Activated T-cell treated with anti-CD3 and anti-CD28 coated beads, Interleukin-2, amount 50 U/mL, for 4 hours (primary cell): ENCODE measurements at regions not wholly inside any gene's neighbourhood (a gene's known extent, or its start where the extent isn't known, plus 50 kb on each side); places are given as distances from the start of the nearest gene placed in this dataset.

Experiments used
- ATAC-seq, 2 donors: fragments of 200-7000 bp; cut with Tn5 transposase; one replicate each; pipeline ENCODE4 v1.10.0; 2021
- DNase-seq: peaks from one replicate; pipeline ENCODE4 v3.0.0-alpha.2; 2020
- H3K27me3 Mint-ChIP-seq: one replicate; pipeline ENCODE4 v1.8.0; 2021; ENCODE audit warnings: low read depth, mixed read lengths
- H3K36me3 Mint-ChIP-seq: one replicate; pipeline ENCODE4 v1.8.0; 2022; ENCODE audit warnings: mixed read lengths; ENCODE audit not compliant: insufficient read depth
- H3K4me1 Mint-ChIP-seq: one replicate; pipeline ENCODE4 v1.8.0; 2021; ENCODE audit warnings: low read depth, mixed read lengths
- H3K4me3 Mint-ChIP-seq: one replicate; pipeline ENCODE4 v1.8.0; 2021; ENCODE audit warnings: mild to moderate bottlenecking, moderate library complexity, mixed read lengths
- H3K9me3 Mint-ChIP-seq: one replicate; pipeline ENCODE4 v1.8.0; 2021; ENCODE audit warnings: mixed read lengths

DNA sequence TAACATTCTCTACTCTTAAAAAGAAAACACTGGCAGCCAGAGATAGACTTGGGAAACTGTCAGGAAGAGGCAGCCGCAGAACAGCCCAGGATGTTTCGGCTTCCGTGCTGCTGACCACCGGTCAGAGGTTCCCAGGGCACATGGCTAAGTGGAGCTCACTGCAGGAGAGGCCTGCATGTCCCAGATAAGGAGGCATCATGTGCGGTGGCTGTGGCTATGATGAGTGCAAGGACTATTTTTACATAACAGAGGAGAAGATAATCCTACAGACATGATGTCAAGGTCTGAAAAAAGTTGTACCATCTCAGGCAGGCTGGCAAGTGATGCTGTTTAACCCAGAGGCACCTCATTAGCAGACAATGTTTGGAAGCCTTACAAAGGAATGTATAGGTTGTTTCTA, 252.3 kb downstream of the CYRIA start:
- no peaks in the 10 kb centered on the region for H3K4me1 Mint-ChIP-seq
- no peak overlapping the region for H3K4me3 Mint-ChIP-seq
- H3K36me3 Mint-ChIP-seq = no peaks in the 10 kb centered on the region
- H3K9me3 Mint-ChIP-seq = peaks cover 5% of the 10 kb centered on the region
- H3K27me3 Mint-ChIP-seq = peaks cover 2% of the 10 kb centered on the region
- ATAC-seq = no peak
- no peak for DNase-seq

- Mint-ChIP-seq H3K27me3 (peaks cover 2% of the 10 kb centered on the region), H3K4me1 (no peaks in the 10 kb centered on the region), H3K9me3 (peaks cover 5% of the 10 kb centered on the region), H3K4me3 (no peak overlapping the region), H3K36me3 (no peaks in the 10 kb centered on the region)
- DNase-seq (no peak), ATAC-seq (no peak)
These were observed 253.2 kb downstream of the CYRIA start for GRCh38 chr2:16412321-16413030.

- Mint-ChIP-seq H3K9me3 (peaks cover 5% of the 10 kb centered on the region), H3K36me3 (no peaks in the 10 kb centered on the region), H3K4me1 (no peaks in the 10 kb centered on the region), H3K4me3 (no peak overlapping the region), H3K27me3 (peaks cover 2% of the 10 kb centered on the region)
- DNase-seq = no peak
- ATAC-seq = no peak
These were observed 253.8 kb downstream of the CYRIA start for GRCh38 chr2:16411788-16412187.

DNA sequence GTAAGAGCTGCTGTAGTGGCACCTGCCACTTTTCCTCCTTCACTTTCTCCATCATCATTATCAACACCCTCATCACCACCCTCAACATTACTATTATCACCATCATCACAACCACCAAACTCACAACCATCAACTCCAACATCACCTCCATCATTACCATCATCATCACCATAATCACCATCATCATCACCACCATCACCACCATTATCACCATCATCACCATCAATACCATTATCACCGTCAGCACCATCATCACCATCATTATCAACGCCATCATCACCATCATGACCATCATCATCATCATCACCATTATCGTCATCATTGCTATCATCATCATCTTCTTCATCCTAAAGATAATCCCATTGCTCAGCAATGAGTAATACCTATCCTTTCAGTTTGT, 255.8 kb downstream of the CYRIA start:
- H3K27me3 Mint-ChIP-seq = peaks cover 2% of the 10 kb centered on the region
- DNase-seq = no peak
- no peaks in the 10 kb centered on the region for H3K9me3 Mint-ChIP-seq
- no peaks in the 10 kb centered on the region for H3K4me1 Mint-ChIP-seq
- no peak for ATAC-seq
- H3K36me3 Mint-ChIP-seq = no peaks in the 10 kb centered on the region
- no peak overlapping the region for H3K4me3 Mint-ChIP-seq

DNA sequence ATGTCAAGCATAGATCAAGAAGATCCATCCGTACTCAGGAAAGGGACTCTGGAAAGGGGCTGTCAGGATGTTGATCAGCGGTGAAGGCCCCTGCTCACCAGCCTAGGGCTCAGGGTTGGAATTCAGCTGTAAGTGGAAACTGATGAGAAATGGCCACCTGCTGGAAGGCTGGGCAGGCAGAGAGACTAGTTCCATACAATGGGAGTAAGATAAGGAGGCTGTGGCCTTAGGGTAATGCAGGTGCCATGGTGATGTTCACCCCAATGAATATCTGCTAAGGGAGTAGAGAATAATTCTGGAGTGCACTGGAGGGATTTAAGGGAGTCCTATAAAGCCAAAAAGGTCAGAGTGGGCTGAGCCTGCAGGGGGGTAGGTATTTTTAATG, 256.6 kb downstream of the CYRIA start:
- no peaks in the 10 kb centered on the region for H3K9me3 Mint-ChIP-seq
- no peak for ATAC-seq
- H3K4me1 Mint-ChIP-seq = no peaks in the 10 kb centered on the region
- peaks cover 4% of the 10 kb centered on the region for H3K27me3 Mint-ChIP-seq
- H3K4me3 Mint-ChIP-seq = no peak overlapping the region
- DNase-seq = no peak
- no peaks in the 10 kb centered on the region for H3K36me3 Mint-ChIP-seq

GRCh38 chr2:16408331-16409005, 257.2 kb downstream of the CYRIA start:
- Mint-ChIP-seq H3K9me3 (no peaks in the 10 kb centered on the region), H3K27me3 (peaks cover 3% of the 10 kb centered on the region), H3K36me3 (no peaks in the 10 kb centered on the region), H3K4me3 (no peak overlapping the region), H3K4me1 (no peaks in the 10 kb centered on the region)
- no peak for DNase-seq
- no peak for ATAC-seq

DNA sequence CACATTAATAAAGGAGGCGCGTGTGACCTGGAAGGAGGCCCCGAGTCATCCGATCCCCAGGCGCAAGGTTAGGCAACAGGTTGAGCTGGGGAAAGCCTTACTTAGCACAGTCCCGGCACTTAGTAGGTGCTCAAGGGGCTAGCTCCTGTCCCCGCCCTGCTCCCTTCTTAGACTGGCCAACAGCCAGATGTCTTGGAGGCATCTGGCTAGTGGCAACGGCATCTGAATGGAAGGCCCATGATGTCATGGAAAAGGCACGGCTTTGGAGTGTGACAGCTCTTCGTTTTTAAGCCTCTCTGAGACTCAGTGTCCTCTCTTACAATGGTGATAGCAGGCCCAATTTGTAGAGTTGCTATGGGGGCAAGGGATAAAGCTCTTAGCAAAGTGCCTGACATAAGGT, 258.3 kb downstream of the CYRIA start:
- ATAC-seq (no peak), DNase-seq (no peak)
- H3K4me1 Mint-ChIP-seq = no peaks in the 10 kb centered on the region
- no peaks in the 10 kb centered on the region for H3K9me3 Mint-ChIP-seq
- no peaks in the 10 kb centered on the region for H3K36me3 Mint-ChIP-seq
- H3K27me3 Mint-ChIP-seq = peaks cover 2% of the 10 kb centered on the region
- H3K4me3 Mint-ChIP-seq = no peak overlapping the region

GRCh38 chr2:16406496-16407289, 258.9 kb downstream of the CYRIA start:
- Mint-ChIP-seq H3K27me3 (peaks cover 2% of the 10 kb centered on the region), H3K36me3 (no peaks in the 10 kb centered on the region), H3K4me3 (no peak overlapping the region), H3K9me3 (no peaks in the 10 kb centered on the region), H3K4me1 (no peaks in the 10 kb centered on the region)
- ATAC-seq = no peak
- DNase-seq = no peak

DNA sequence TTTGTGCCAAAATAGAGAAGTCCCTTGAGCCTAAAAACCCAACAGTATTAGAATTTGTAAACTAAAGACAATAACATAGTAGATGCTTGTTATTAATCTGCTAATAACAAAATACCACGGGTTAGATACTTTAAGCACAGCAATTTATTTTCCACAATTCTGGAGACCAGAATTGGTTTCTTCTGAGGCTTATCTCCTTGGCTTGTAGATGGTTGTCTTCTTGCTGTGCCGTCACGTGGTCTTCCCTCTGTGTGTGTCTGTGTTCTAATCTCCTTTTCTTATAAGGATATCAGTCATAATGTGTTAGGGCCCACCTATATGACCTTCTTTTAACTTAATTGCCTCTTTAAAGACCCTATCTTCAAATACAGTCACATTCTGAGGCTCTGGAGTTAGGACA, 260.1 kb downstream of the CYRIA start:
- ATAC-seq (no peak), DNase-seq (no peak)
- Mint-ChIP-seq H3K36me3 (no peaks in the 10 kb centered on the region), H3K27me3 (peaks cover 2% of the 10 kb centered on the region), H3K9me3 (no peaks in the 10 kb centered on the region), H3K4me3 (no peak overlapping the region), H3K4me1 (no peaks in the 10 kb centered on the region)

DNA sequence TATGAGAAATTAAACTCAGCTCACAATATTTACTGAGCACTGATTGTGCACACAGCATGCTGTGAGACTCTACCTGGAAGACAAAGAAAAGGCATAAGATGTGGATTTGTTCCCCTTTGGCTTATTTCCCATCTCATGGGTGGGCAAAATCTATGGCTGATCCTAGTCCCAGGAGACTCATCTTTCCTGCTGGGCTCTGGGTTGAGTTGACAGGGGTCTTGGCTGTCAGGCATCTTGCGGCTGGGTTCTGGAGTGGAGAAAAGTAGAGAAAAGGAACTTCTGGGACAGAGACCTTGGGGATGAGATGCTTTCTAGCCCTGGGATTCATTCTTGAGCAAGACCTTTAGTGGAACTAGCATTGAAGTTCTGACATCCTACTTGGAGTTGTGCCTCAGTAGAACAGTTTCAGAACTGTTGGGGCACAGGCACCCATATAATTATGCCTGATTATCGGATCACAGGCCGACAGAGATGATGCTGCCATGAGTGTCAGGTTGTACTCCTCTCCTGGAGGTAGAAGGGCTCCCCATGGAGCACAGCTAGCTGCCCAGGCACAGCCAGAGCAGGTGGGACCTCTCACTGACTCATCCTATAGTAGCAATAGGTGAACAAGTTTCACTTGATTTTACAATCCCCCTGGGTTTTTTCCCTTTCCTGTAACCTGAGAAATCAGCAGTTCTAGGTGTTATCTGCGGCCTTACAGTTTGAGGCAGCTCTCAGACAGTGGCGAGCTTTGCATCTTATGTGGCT, 260.9 kb downstream of the CYRIA start:
- H3K4me1 Mint-ChIP-seq = no peaks in the 10 kb centered on the region
- no peak for ATAC-seq
- H3K36me3 Mint-ChIP-seq = no peaks in the 10 kb centered on the region
- no peak overlapping the region for H3K4me3 Mint-ChIP-seq
- no peak for DNase-seq
- H3K27me3 Mint-ChIP-seq = peaks cover 2% of the 10 kb centered on the region
- no peaks in the 10 kb centered on the region for H3K9me3 Mint-ChIP-seq

GRCh38 chr2:16404146-16404545, 261.5 kb downstream of the CYRIA start:
- H3K4me1 Mint-ChIP-seq = no peaks in the 10 kb centered on the region
- H3K9me3 Mint-ChIP-seq = no peaks in the 10 kb centered on the region
- ATAC-seq (no peak), DNase-seq (no peak)
- H3K4me3 Mint-ChIP-seq = no peak overlapping the region
- H3K36me3 Mint-ChIP-seq = no peaks in the 10 kb centered on the region
- peaks cover 2% of the 10 kb centered on the region for H3K27me3 Mint-ChIP-seq

DNA sequence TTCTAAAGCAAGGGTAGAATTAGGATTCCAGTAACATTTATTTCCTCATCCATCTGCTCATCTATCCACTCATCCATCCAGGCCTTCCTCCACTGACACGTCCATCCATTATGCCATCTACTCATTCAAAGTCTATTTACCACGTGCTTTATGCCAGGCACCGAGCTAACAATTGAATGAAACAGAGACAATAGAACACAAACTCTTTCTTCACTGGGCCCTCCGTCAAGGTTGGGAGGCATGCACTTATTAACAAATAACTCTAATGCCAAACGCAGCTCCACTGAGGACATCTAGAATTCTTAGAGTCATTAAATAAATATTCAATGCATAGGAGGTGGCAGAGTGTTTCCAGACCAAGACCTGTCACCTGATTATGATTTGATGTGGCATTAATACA, 262.7 kb downstream of the CYRIA start:
- ATAC-seq (no peak), DNase-seq (no peak)
- no peaks in the 10 kb centered on the region for H3K4me1 Mint-ChIP-seq
- H3K4me3 Mint-ChIP-seq = no peak overlapping the region
- peaks cover 2% of the 10 kb centered on the region for H3K27me3 Mint-ChIP-seq
- H3K36me3 Mint-ChIP-seq = no peaks in the 10 kb centered on the region
- no peaks in the 10 kb centered on the region for H3K9me3 Mint-ChIP-seq

- H3K4me3 Mint-ChIP-seq = no peak overlapping the region
- H3K27me3 Mint-ChIP-seq = peaks cover 2% of the 10 kb centered on the region
- no peaks in the 10 kb centered on the region for H3K36me3 Mint-ChIP-seq
- H3K4me1 Mint-ChIP-seq = no peaks in the 10 kb centered on the region
- ATAC-seq (no peak), DNase-seq (no peak)
- H3K9me3 Mint-ChIP-seq = no peaks in the 10 kb centered on the region
These were observed 263.8 kb downstream of the CYRIA start for GRCh38 chr2:16401761-16402300.

GRCh38 chr2:16400127-16400623, 265.5 kb downstream of the CYRIA start:
- Mint-ChIP-seq H3K9me3 (no peaks in the 10 kb centered on the region), H3K4me3 (no peak overlapping the region), H3K27me3 (peaks cover 2% of the 10 kb centered on the region), H3K4me1 (no peaks in the 10 kb centered on the region), H3K36me3 (no peaks in the 10 kb centered on the region)
- ATAC-seq (no peak), DNase-seq (no peak)
